IMR-90 (cell line): ENCODE measurements at regions not wholly inside any gene's neighbourhood (a gene's known extent, or its start where the extent isn't known, plus 50 kb on each side); places are given as distances from the start of the nearest gene placed in this dataset.

Experiments
- ATAC-seq: fragments of 200-7000 bp; cut with Tn5 transposase; 2 replicates; pipeline ENCODE4 v1.9.1; 2020; ENCODE audit warnings: low read depth, mild to moderate bottlenecking, moderate library complexity
- BruUV-seq: library from RNA; stranded (reverse); fragments of 400-500 nt; replicated peaks from 2 replicates; lab custom pipeline; 2021; lab: Mats Ljungman, UMichigan
- CTCF ChIA-PET: fragments of 300-600 bp; formaldehyde crosslinking; extraction: SDS; loops from one replicate; lab custom pipeline; 2021; ENCODE audit warnings: antibody characterized with exemption; lab: Yijun Ruan, JAX
- POLR2A ChIA-PET: fragments of 300-600 bp; sonication (Branson Sonifier 250); formaldehyde crosslinking; loops from one replicate; lab custom pipeline; 2022; ENCODE audit warnings: antibody characterized with exemption; ENCODE audit not compliant: unreplicated experiment; lab: Charles Lee
- DNase-seq: peaks from one replicate; pipeline ENCODE4 v3.0.0; 2013
- H2AFZ ChIP-seq: replicated peaks from 2 replicates; pipeline ENCODE3; 2013; ENCODE audit warnings: low read length, mild to moderate bottlenecking; ENCODE audit not compliant: poor library complexity
- H2AK5ac ChIP-seq: 2 replicates; pipeline ENCODE4 v1.6.1; 2013; ENCODE audit warnings: low read depth, low read length, inconsistent platforms
- H2AK9ac ChIP-seq: replicated peaks from 2 replicates; pipeline ENCODE3; 2013; ENCODE audit warnings: mild to moderate bottlenecking, low read depth, low read length, moderate library complexity; ENCODE audit not compliant: poor library complexity
- H2BK120ac ChIP-seq: 2 replicates; pipeline ENCODE4 v1.6.1; 2013; ENCODE audit warnings: low read depth, low read length, inconsistent platforms
- H2BK15ac ChIP-seq: 3 replicates; pipeline ENCODE4 v1.6.1; 2013; ENCODE audit warnings: low read depth, low read length, inconsistent platforms
- H2BK20ac ChIP-seq: 2 replicates; pipeline ENCODE4 v1.6.1; 2013; ENCODE audit warnings: low read depth, mild to moderate bottlenecking, inconsistent platforms, low read length, moderate library complexity
- H2BK5ac ChIP-seq: 2 replicates; pipeline ENCODE4 v1.6.1; 2013; ENCODE audit warnings: mild to moderate bottlenecking, low read depth, low read length, inconsistent platforms; ENCODE audit not compliant: poor library complexity, severe bottlenecking
- H3K14ac ChIP-seq: replicated peaks from 2 replicates; pipeline ENCODE4 v1.6.1; 2013; ENCODE audit warnings: low read depth, low read length, inconsistent platforms
- H3K18ac ChIP-seq: 2 replicates; pipeline ENCODE4 v1.6.1; 2013; ENCODE audit warnings: low read depth, low read length, control low read depth
- H3K23ac ChIP-seq: 2 replicates; pipeline ENCODE4 v1.6.1; 2013; ENCODE audit warnings: low read depth, low read length, inconsistent platforms
- H3K27ac ChIP-seq: 2 replicates; pipeline ENCODE4 v1.5.1; 2013; ENCODE audit warnings: mild to moderate bottlenecking, control low read depth, low read length; ENCODE audit not compliant: insufficient read depth
- H3K27me3 ChIP-seq: 2 replicates; pipeline ENCODE4 v1.6.1; 2013; ENCODE audit warnings: low read length; ENCODE audit not compliant: control insufficient read depth, insufficient read depth
- H3K36me3 ChIP-seq: 2 replicates; pipeline ENCODE4 v1.6.1; 2013; ENCODE audit warnings: low read length, mixed read lengths; ENCODE audit not compliant: control insufficient read depth, insufficient read depth
- H3K4ac ChIP-seq: 2 replicates; pipeline ENCODE4 v1.6.1; 2013; ENCODE audit warnings: low read depth, low read length, inconsistent platforms
- H3K4me1 ChIP-seq: 2 replicates; pipeline ENCODE4 v1.6.1; 2013; ENCODE audit warnings: low read length, mixed read lengths; ENCODE audit not compliant: control insufficient read depth, insufficient read depth
- H3K4me2 ChIP-seq: 2 replicates; pipeline ENCODE4 v1.6.1; 2013; ENCODE audit warnings: low read depth, mild to moderate bottlenecking, control low read depth, low read length, moderate library complexity
- H3K4me3 ChIP-seq: 2 replicates; pipeline ENCODE4 v1.5.1; 2013; ENCODE audit warnings: low read depth, mild to moderate bottlenecking, control low read depth, low read length, moderate library complexity; ENCODE audit not compliant: insufficient read depth
- H3K56ac ChIP-seq: 2 replicates; pipeline ENCODE4 v1.6.1; 2013; ENCODE audit warnings: low read length, inconsistent platforms; ENCODE audit not compliant: insufficient read depth; ENCODE audit errors: extremely low read depth
- H3K79me1 ChIP-seq, 2 experiments: 2 replicates each; pipeline ENCODE4 v1.6.1; 2013; ENCODE audit warnings: low read length in 2 of 2, inconsistent platforms in 1 of 2, low read depth in 1 of 2
- H3K9ac ChIP-seq: 2 replicates; pipeline ENCODE4 v1.6.1; 2013; ENCODE audit warnings: low read depth, low read length, control low read depth
- H3K9me1 ChIP-seq: 2 replicates; pipeline ENCODE4 v1.6.1; 2013; ENCODE audit warnings: low read length, inconsistent platforms; ENCODE audit not compliant: insufficient read depth
- H3K9me3 ChIP-seq: 2 replicates; pipeline ENCODE4 v1.6.1; 2013; ENCODE audit warnings: low read length; ENCODE audit not compliant: control insufficient read depth, insufficient read depth
- H4K20me1 ChIP-seq: 2 replicates; pipeline ENCODE4 v1.6.1; 2013; ENCODE audit warnings: low read length, inconsistent platforms; ENCODE audit not compliant: insufficient read depth
- H4K5ac ChIP-seq: 2 replicates; pipeline ENCODE4 v1.6.1; 2013; ENCODE audit warnings: mild to moderate bottlenecking, low read depth, low read length, control low read depth
- H4K8ac ChIP-seq, 2 experiments: 2 replicates each; pipeline ENCODE4 v1.6.1; 2013; ENCODE audit warnings: low read depth in 2 of 2, low read length in 2 of 2, control low read depth in 1 of 2, inconsistent platforms in 1 of 2
- H4K91ac ChIP-seq: 2 replicates; pipeline ENCODE4 v1.6.1; 2013; ENCODE audit warnings: low read depth, low read length, inconsistent platforms; ENCODE audit not compliant: insufficient read depth
- BHLHE40 ChIP-seq: fragments of 150-350 bp; IDR thresholded peaks from 2 replicates; pipeline ENCODE4 v1.6.1; 2016; ENCODE audit warnings: mild to moderate bottlenecking, low read depth, low read length
- CEBPB ChIP-seq: IDR thresholded peaks from 2 replicates; pipeline ENCODE4 v1.6.1; 2012; ENCODE audit warnings: low read depth, low read length, improper control_type of control experiment
- CHD1 ChIP-seq: IDR thresholded peaks from 2 replicates; pipeline ENCODE4 v1.6.1; 2012; ENCODE audit warnings: low read depth, low read length, improper control_type of control experiment
- CTCF ChIP-seq: conservative IDR thresholded peaks from 2 replicates; pipeline ENCODE4 v1.5.1; 2012; ENCODE audit warnings: mild to moderate bottlenecking, low read depth, low read length, improper control_type of control experiment
- ELK1 ChIP-seq: fragments of 150-350 bp; IDR thresholded peaks from 2 replicates; pipeline ENCODE4 v1.6.1; 2016; ENCODE audit warnings: low read depth, mild to moderate bottlenecking, low read length, moderate library complexity, borderline replicate concordance
- FOS ChIP-seq: fragments of 150-350 bp; IDR thresholded peaks from 2 replicates; pipeline ENCODE4 v1.6.1; 2016; ENCODE audit warnings: low read depth, low read length
- MAFK ChIP-seq: IDR thresholded peaks from 2 replicates; pipeline ENCODE4 v1.6.1; 2012; ENCODE audit warnings: low read depth, low read length, improper control_type of control experiment
- MAZ ChIP-seq: IDR thresholded peaks from 2 replicates; pipeline ENCODE4 v1.6.1; 2012; ENCODE audit warnings: low read depth, mild to moderate bottlenecking, low read length, improper control_type of control experiment, moderate library complexity, borderline replicate concordance
- MXI1 ChIP-seq: IDR thresholded peaks from 2 replicates; pipeline ENCODE4 v1.6.1; 2012; ENCODE audit warnings: low read depth, mild to moderate bottlenecking, low read length, moderate library complexity, borderline replicate concordance
- NFE2L2 ChIP-seq: fragments of 150-350 bp; IDR thresholded peaks from 2 replicates; pipeline ENCODE4 v1.6.1; 2016; ENCODE audit warnings: low read depth, mild to moderate bottlenecking, low read length
- POLR2A ChIP-seq: IDR thresholded peaks from 2 replicates; pipeline ENCODE4 v1.6.1; 2012; ENCODE audit warnings: mild to moderate bottlenecking, low read depth, low read length
- RAD21 ChIP-seq: IDR thresholded peaks from 2 replicates; pipeline ENCODE4 v1.6.1; 2012; ENCODE audit warnings: low read length, improper control_type of control experiment
- RCOR1 ChIP-seq: IDR thresholded peaks from 2 replicates; pipeline ENCODE4 v1.6.1; 2012; ENCODE audit warnings: mild to moderate bottlenecking, low read length, improper control_type of control experiment; ENCODE audit not compliant: insufficient replicate concordance
- RFX5 ChIP-seq: IDR thresholded peaks from 2 replicates; pipeline ENCODE4 v1.8.0; 2012; ENCODE audit warnings: low read depth, mild to moderate bottlenecking, low read length, moderate library complexity
- SMC3 ChIP-seq: fragments of 150-350 bp; IDR thresholded peaks from 2 replicates; pipeline ENCODE4 v1.6.1; 2016; ENCODE audit warnings: low read depth, mild to moderate bottlenecking, antibody characterized with exemption, low read length, moderate library complexity
- USF2 ChIP-seq: fragments of 150-350 bp; IDR thresholded peaks from 2 replicates; pipeline ENCODE4 v1.6.1; 2017; ENCODE audit warnings: mild to moderate bottlenecking, antibody characterized with exemption, low read length, low read depth
- dilution Hi-C: fragments of 300-500 bp; cut with HindIII; formaldehyde crosslinking; loops from one replicate; pipeline ENCODE4 v1.14.3; 2018; ENCODE audit warnings: low sequenced_read_pairs; ENCODE audit not compliant: unreplicated experiment
- in situ Hi-C: fragments of 300-500 bp; cut with MboI; formaldehyde crosslinking; loops from 3 replicates; pipeline ENCODE4 v1.14.3; 2019; ENCODE audit warnings: low sequenced_read_pairs, inconsistent platforms, mixed read lengths
- intact Hi-C: fragments of 100-400 bp; cut with micrococcal nuclease; formaldehyde crosslinking; loops from 2 replicates; pipeline ENCODE4 v1.10.0; 2022

- no TSS peak for BruUV-seq
- no peak for DNase-seq
- Histone ChIP-seq H4K91ac (no peak overlapping the region), H3K9me1 (no peaks in the 10 kb centered on the region), H3K4me1 (no peaks in the 10 kb centered on the region), H2AK9ac (no peak overlapping the region), H4K20me1 (no peaks in the 10 kb centered on the region), H2BK15ac (no peak overlapping the region), H3K27me3 (peaks cover 4% of the 10 kb centered on the region), H2AK5ac (no peak overlapping the region), H3K56ac (no peak overlapping the region), H3K4me3 (no peak overlapping the region), H3K18ac (no peak overlapping the region), H3K9ac (no peak overlapping the region), H2AFZ (no peak overlapping the region), H3K14ac (no peak overlapping the region), H3K36me3 (no peaks in the 10 kb centered on the region), H3K79me1 (no peaks in the 10 kb centered on the region), H2BK120ac (no peak overlapping the region), H3K9me3 (no peaks in the 10 kb centered on the region), H2BK5ac (no peak overlapping the region), H4K8ac (no peak overlapping the region), H4K5ac (no peak overlapping the region), H3K4me2 (no peak overlapping the region), H2BK20ac (no peak overlapping the region), H3K4ac (no peak overlapping the region), H3K27ac (no peak overlapping the region), H3K23ac (no peak overlapping the region)
- dilution Hi-C loops (no loop called here), intact Hi-C loops (no loop called here), in situ Hi-C loops (no loop called here)
- ChIA-PET POLR2A (interaction anchor here (0.7 kb wide), 1 partner anchor 11 kb away, joined by 5 read pairs; no protein-coding TSS in a partner anchor), CTCF (interaction anchor here (1.1 to 1.2 kb wide), 2 partner anchors 11 to 287 kb away, joined by 3 read pairs; no protein-coding TSS in a partner anchor)
- no peak for ATAC-seq
- TF ChIP-seq MXI1 (no peak), NFE2L2 (no peak), BHLHE40 (no peak), ELK1 (no peak), CEBPB (no peak), FOS (no peak), MAFK (no peak), MAZ (no peak), RCOR1 (no peak), CHD1 (no peak), POLR2A (no peak), CTCF (no peak), RFX5 (no peak), USF2 (no peak), RAD21 (no peak), SMC3 (no peak)
Observed at GRCh38 chr3:157820157-157820517, 286.1 kb downstream of the SHOX2 start.
